ENCODE measurements at regions not wholly inside any gene's neighbourhood (a gene's known extent, or its start where the extent isn't known, plus 50 kb on each side); places are given as distances from the start of the nearest gene placed in this dataset.

- Histone ChIP-seq H3K27ac (replicated peaks in 1 of 4) (no peak overlapping the region), H3K4me1 (no peaks in the 10 kb centered on the region), H3K27me3 (no peaks in the 10 kb centered on the region), H3K4me3 (no peak overlapping the region), H3K9me3 (no peaks in the 10 kb centered on the region), H3K36me3 (no peaks in the 10 kb centered on the region)
- 69% methylated on average over 3 of the region's 3 CpGs for WGBS
- no peak for TF ChIP-seq POLR2AphosphoS5 (IDR thresholded peaks at IDR 0.05)
- no peak for TF ChIP-seq CTCF (IDR thresholded peaks at IDR 0.05)
- no peak for TF ChIP-seq POLR2A (IDR thresholded peaks at IDR 0.05; ENCODE audit: low read depth)
- TF ChIP-seq EP300 (IDR thresholded peaks at IDR 0.05), result no peak
- DNase-seq (ENCODE audit: extremely low spot score), result no peak
- intact Hi-C loops (cut with DNase I), result no loop called here
Observed at GRCh38 chr2:198347349-198347748, 543.0 kb downstream of the PLCL1 start.

DNA sequence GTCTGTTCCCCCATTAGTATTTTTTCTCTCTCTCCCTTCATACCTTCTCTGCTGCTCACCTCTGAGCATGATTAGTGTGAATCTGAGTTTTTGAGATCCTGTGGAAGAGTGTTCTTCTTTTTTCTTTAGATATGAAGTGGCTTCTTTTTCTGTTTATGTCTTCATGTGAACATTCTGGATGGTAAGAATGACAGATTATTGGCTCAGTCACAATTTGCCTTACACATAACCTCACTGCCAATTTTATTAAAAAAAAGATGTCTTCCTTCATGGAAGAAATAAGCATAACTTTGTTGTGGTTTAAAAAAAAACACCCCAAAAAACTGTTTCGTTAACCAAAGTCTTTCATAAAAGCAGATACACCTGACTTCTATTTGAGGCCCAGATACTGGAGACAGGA lies 539.1 kb downstream of the PLCL1 start:
- TF ChIP-seq CTCF (IDR thresholded peaks at IDR 0.05) (no peak), POLR2AphosphoS5 (IDR thresholded peaks at IDR 0.05) (no peak), POLR2A (IDR thresholded peaks at IDR 0.05; ENCODE audit: low read depth) (no peak), EP300 (IDR thresholded peaks at IDR 0.05) (no peak)
- H3K9me3 ChIP-seq, result no peaks in the 10 kb centered on the region
- intact Hi-C loops (cut with DNase I), result no loop called here
- no peak overlapping the region for H3K27ac ChIP-seq (replicated peaks in 1 of 4)
- no peaks in the 10 kb centered on the region for H3K4me1 ChIP-seq
- DNase-seq (ENCODE audit: extremely low spot score), result no peak
- H3K27me3 ChIP-seq, result no peaks in the 10 kb centered on the region
- H3K4me3 ChIP-seq, result no peak overlapping the region
- no peaks in the 10 kb centered on the region for H3K36me3 ChIP-seq
- 89% methylated on average over 1 of the region's 1 CpG for WGBS

GRCh38 chr2:198340846-198341245 lies 536.5 kb downstream of the PLCL1 start:
- Histone ChIP-seq H3K4me3 (no peak overlapping the region), H3K27ac (replicated peaks in 1 of 4) (no peak overlapping the region), H3K27me3 (no peaks in the 10 kb centered on the region), H3K9me3 (no peaks in the 10 kb centered on the region), H3K4me1 (no peaks in the 10 kb centered on the region), H3K36me3 (no peaks in the 10 kb centered on the region)
- intact Hi-C loops (cut with DNase I), result no loop called here
- 69% methylated on average over 2 of the region's 2 CpGs for WGBS
- no peak for DNase-seq (ENCODE audit: extremely low spot score)
- no peak for TF ChIP-seq POLR2A (IDR thresholded peaks at IDR 0.05; ENCODE audit: low read depth)
- no peak for TF ChIP-seq EP300 (IDR thresholded peaks at IDR 0.05)
- no peak for TF ChIP-seq CTCF (IDR thresholded peaks at IDR 0.05)
- no peak for TF ChIP-seq POLR2AphosphoS5 (IDR thresholded peaks at IDR 0.05)

DNA sequence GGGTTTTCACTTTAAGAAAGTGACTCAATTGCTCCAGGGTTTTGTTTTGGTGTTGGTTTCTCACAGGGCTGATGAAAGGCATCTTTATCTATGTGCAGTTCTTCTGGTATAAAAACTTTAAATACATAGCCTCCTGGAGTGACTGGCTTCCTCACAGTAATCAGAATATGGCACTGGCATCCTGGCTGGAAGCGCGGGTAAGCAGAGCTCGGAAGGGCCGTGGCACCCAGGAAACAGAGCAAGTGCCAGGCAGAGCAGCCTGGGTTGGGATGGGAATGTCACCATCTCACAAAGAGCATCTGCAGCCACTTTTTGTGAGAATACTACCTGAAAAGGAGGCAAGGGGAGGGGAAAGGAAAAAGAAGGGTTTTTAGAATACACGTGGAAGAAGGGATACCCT lies 534.7 kb downstream of the PLCL1 start:
- no peaks in the 10 kb centered on the region for H3K4me1 ChIP-seq
- TF ChIP-seq POLR2AphosphoS5 (IDR thresholded peaks at IDR 0.05) (no peak), EP300 (IDR thresholded peaks at IDR 0.05) (no peak), CTCF (IDR thresholded peaks at IDR 0.05) (no peak), POLR2A (IDR thresholded peaks at IDR 0.05; ENCODE audit: low read depth) (no peak)
- no peak overlapping the region for H3K4me3 ChIP-seq
- H3K9me3 ChIP-seq, result no peaks in the 10 kb centered on the region
- no peak overlapping the region for H3K27ac ChIP-seq (replicated peaks in 1 of 4)
- intact Hi-C loops (cut with DNase I), result no loop called here
- H3K27me3 ChIP-seq, result no peaks in the 10 kb centered on the region
- 90% methylated on average over 5 of the region's 5 CpGs for WGBS
- no peaks in the 10 kb centered on the region for H3K36me3 ChIP-seq
- DNase-seq (ENCODE audit: extremely low spot score), result no peak

GRCh38 chr2:198337368-198337767 lies 533.0 kb downstream of the PLCL1 start:
- intact Hi-C loops (cut with DNase I), result no loop called here
- Histone ChIP-seq H3K4me3 (no peak overlapping the region), H3K27me3 (no peaks in the 10 kb centered on the region), H3K4me1 (no peaks in the 10 kb centered on the region), H3K36me3 (no peaks in the 10 kb centered on the region), H3K27ac (replicated peaks in 1 of 4) (no peak overlapping the region), H3K9me3 (no peaks in the 10 kb centered on the region)
- DNase-seq (ENCODE audit: extremely low spot score), result no peak
- TF ChIP-seq EP300 (IDR thresholded peaks at IDR 0.05) (no peak), POLR2AphosphoS5 (IDR thresholded peaks at IDR 0.05) (no peak), POLR2A (IDR thresholded peaks at IDR 0.05; ENCODE audit: low read depth) (no peak), CTCF (IDR thresholded peaks at IDR 0.05) (no peak)
- WGBS, result 86% methylated on average over 3 of the region's 3 CpGs

Measured in esophagus muscularis mucosa (tissue), 4 donors.